Karpas-422 (cell line): ENCODE measurements at regions not wholly inside any gene's neighbourhood (a gene's known extent, or its start where the extent isn't known, plus 50 kb on each side); places are given as distances from the start of the nearest gene placed in this dataset.

Source experiments
- DNase-seq: peaks from one replicate; pipeline ENCODE4 v3.0.0-alpha.2; 2015
- H2AFZ ChIP-seq: fragments of 200-600 bp; sonication (generic); 2 replicates; pipeline ENCODE4 v1.6.1; 2014; ENCODE audit warnings: antibody characterized with exemption, low read length, mixed read lengths
- H3K27ac ChIP-seq: fragments of 200-600 bp; sonication (generic); 2 replicates; pipeline ENCODE4 v1.5.1; 2014; ENCODE audit warnings: mild to moderate bottlenecking, low read length, moderate library complexity
- H3K27me3 ChIP-seq: fragments of 200-600 bp; sonication (generic); 2 replicates; pipeline ENCODE4 v1.6.1; 2014; ENCODE audit warnings: low read length, mixed read lengths
- H3K36me3 ChIP-seq: fragments of 200-600 bp; sonication (generic); 2 replicates; pipeline ENCODE4 v1.6.1; 2014; ENCODE audit warnings: low read length, mixed read lengths; ENCODE audit not compliant: insufficient read depth
- H3K4me1 ChIP-seq: fragments of 200-600 bp; sonication (generic); 2 replicates; pipeline ENCODE4 v1.6.1; 2014; ENCODE audit warnings: mild to moderate bottlenecking, low read length, mixed read lengths
- H3K4me2 ChIP-seq: fragments of 200-600 bp; sonication (generic); 2 replicates; pipeline ENCODE4 v1.6.1; 2014; ENCODE audit warnings: low read length, low read depth, mild to moderate bottlenecking; ENCODE audit not compliant: poor library complexity, severe bottlenecking
- H3K4me3 ChIP-seq: fragments of 200-600 bp; sonication (generic); 2 replicates; pipeline ENCODE4 v1.5.1; 2014; ENCODE audit warnings: mild to moderate bottlenecking, antibody characterized with exemption, low read length, mixed read lengths
- H3K79me2 ChIP-seq: fragments of 200-600 bp; sonication (generic); 2 replicates; pipeline ENCODE4 v1.6.1; 2014; ENCODE audit warnings: mild to moderate bottlenecking, low read length, mixed read lengths
- H3K9ac ChIP-seq: fragments of 200-600 bp; sonication (generic); 2 replicates; pipeline ENCODE4 v1.6.0; 2014; ENCODE audit warnings: low read length
- H3K9me2 ChIP-seq: fragments of 200-600 bp; sonication (generic), shearing (Covaris generic); replicated peaks from 2 replicates; pipeline ENCODE4 v1.6.0; 2014; ENCODE audit warnings: mild to moderate bottlenecking, low read length, moderate library complexity; ENCODE audit not compliant: insufficient read depth
- H3K9me3 ChIP-seq: fragments of 300-700, 200-600 bp; sonication (generic); 2 replicates; pipeline ENCODE4 v1.6.1; 2014; ENCODE audit warnings: low read length, mixed read lengths
- H4K20me1 ChIP-seq: fragments of 200-600 bp; sonication (generic); 2 replicates; pipeline ENCODE4 v1.6.1; 2014; ENCODE audit warnings: mild to moderate bottlenecking, antibody characterized with exemption, low read length, low read depth; ENCODE audit not compliant: insufficient read depth

DNA sequence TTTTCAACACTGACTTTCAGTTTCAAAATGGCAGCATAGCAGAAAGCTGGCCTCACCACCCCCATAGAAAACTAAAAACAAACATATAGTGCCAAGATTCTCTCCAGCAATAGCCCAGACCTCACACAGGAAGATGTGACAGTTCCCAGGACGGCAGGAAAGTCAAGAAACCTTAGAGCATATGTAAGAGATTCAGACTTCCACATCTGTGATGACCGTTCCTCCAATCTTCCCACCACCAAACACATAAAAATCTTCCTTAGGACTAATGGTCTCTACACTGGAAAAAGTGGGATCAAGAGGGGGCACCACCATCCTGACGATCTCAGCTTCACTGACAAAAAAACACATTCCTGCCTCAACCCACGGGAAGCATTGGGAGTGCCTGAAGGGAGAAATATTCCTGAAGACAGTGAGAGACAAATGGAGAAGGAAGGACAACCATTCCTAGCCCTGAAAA lies 134.1 kb upstream of the CPXCR1 start:
- H3K4me1 ChIP-seq = no peaks in the 10 kb centered on the region
- H3K9ac ChIP-seq = no peak overlapping the region
- no peak for DNase-seq
- 0 out of 2 replicates have a peak, but pooled peaks cover 3% of the 10 kb centered on the region for H3K9me3 ChIP-seq
- no peaks in the 10 kb centered on the region for H3K9me2 ChIP-seq
- peak overlapping the region; percentile 1; the same call in 1 of the 2 replicates for H2AFZ ChIP-seq
- H3K27me3 ChIP-seq = no peaks in the 10 kb centered on the region
- no peak overlapping the region for H3K4me2 ChIP-seq
- no peaks in the 10 kb centered on the region for H4K20me1 ChIP-seq
- H3K4me3 ChIP-seq = no peak overlapping the region
- H3K36me3 ChIP-seq = no peaks in the 10 kb centered on the region
- H3K79me2 ChIP-seq = no peaks in the 10 kb centered on the region
- no peak overlapping the region for H3K27ac ChIP-seq

DNA sequence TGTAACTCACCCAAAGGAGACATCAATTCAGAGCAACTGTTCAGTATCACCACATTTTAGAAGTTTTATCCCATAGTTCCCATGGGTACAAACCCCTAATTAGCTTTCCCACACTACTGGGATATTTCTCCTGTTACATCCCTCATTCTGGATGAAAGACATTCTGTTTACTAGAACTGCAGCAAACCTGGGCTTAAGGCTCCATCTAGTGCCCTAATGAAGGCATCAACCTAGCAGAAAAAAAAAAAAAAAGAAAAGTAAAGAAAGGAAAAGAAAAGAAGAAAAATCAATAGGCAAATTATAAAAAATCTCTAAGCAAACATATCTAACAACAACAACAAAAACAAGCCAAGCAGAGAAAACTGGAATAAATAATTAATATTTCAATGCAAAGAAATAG lies 133.7 kb upstream of the CPXCR1 start:
- no peaks in the 10 kb centered on the region for H3K36me3 ChIP-seq
- H3K27me3 ChIP-seq = no peaks in the 10 kb centered on the region
- no peaks in the 10 kb centered on the region for H4K20me1 ChIP-seq
- H3K9me3 ChIP-seq = 0 out of 2 replicates have a peak, but pooled peaks cover 3% of the 10 kb centered on the region
- no peaks in the 10 kb centered on the region for H3K9me2 ChIP-seq
- peak; percentile 67 for DNase-seq
- no peak overlapping the region for H3K4me2 ChIP-seq
- no peaks in the 10 kb centered on the region for H3K79me2 ChIP-seq
- H2AFZ ChIP-seq = no peak overlapping the region
- H3K4me1 ChIP-seq = no peaks in the 10 kb centered on the region
- no peak overlapping the region for H3K4me3 ChIP-seq
- H3K27ac ChIP-seq = no peak overlapping the region
- H3K9ac ChIP-seq = no peak overlapping the region

DNA sequence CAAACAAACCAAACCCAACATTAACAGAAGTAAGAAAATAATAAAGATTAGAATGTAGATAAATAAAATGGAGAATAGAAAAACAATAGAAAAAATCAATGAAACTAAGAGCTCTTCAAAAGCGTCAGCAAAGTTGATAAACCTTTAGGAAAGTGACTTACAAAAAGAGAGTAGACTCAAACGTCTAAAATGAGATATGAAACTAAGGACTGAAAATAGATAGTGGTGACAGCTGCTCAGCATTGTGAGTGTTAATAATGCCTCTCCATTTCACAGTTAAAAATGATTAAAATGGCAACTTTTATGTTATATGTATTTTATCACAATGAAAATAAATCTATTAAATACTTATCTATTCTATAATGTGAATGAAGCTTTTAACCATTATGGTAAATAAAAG lies 125.7 kb upstream of the CPXCR1 start:
- Histone ChIP-seq H3K27ac (no peak overlapping the region), H3K4me2 (no peak overlapping the region), H4K20me1 (no peaks in the 10 kb centered on the region), H3K9me3 (no peaks in the 10 kb centered on the region; the same call in none of the 2 replicates), H3K36me3 (no peaks in the 10 kb centered on the region), H3K9ac (no peak overlapping the region), H3K4me3 (no peak overlapping the region), H3K4me1 (peaks cover 9% of the 10 kb centered on the region), H3K79me2 (no peaks in the 10 kb centered on the region), H2AFZ (no peak overlapping the region), H3K27me3 (no peaks in the 10 kb centered on the region), H3K9me2 (no peaks in the 10 kb centered on the region)
- no peak for DNase-seq

- Histone ChIP-seq H3K27ac (no peak overlapping the region), H3K9ac (no peak overlapping the region), H3K4me2 (no peak overlapping the region), H3K27me3 (no peaks in the 10 kb centered on the region), H3K79me2 (no peaks in the 10 kb centered on the region), H2AFZ (no peak overlapping the region), H3K9me3 (peaks cover 5% of the 10 kb centered on the region), H3K4me1 (peaks cover 5% of the 10 kb centered on the region), H3K36me3 (no peaks in the 10 kb centered on the region), H3K9me2 (no peaks in the 10 kb centered on the region), H4K20me1 (no peaks in the 10 kb centered on the region), H3K4me3 (no peak overlapping the region)
- DNase-seq = no peak
Measured at GRCh38 chrX:88655460-88655859, 91.6 kb upstream of the CPXCR1 start.

DNA sequence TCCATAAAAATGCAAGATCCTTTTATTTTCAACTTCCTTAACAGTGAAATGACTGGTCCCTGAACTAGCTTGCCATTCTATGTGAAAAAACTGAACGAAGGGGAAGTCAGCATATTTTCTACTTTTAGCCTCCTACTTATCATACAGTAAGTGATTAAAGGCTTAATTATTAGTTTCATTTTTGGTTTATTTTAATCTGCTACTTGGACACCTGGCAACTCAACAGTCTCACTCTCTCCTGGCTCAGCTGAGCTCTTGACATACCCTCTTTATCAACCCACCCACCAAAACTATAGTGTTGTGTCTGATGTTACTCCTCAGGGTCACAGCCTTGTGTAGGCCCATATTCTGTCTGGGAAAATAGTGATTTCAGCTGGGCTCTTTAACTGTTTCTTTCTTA lies 86.2 kb upstream of the CPXCR1 start:
- H3K9ac ChIP-seq = no peak overlapping the region

GRCh38 chrX:88672261-88672660 lies 74.8 kb upstream of the CPXCR1 start:
- Histone ChIP-seq H3K27ac (no peak overlapping the region), H3K4me1 (no peaks in the 10 kb centered on the region; the same call in 1 of the 2 replicates), H3K36me3 (no peaks in the 10 kb centered on the region), H3K27me3 (no peaks in the 10 kb centered on the region), H2AFZ (no peak overlapping the region), H3K9me3 (no peaks in the 10 kb centered on the region; the same call in 1 of the 2 replicates), H3K79me2 (no peaks in the 10 kb centered on the region), H3K9ac (no peak overlapping the region), H3K9me2 (no peaks in the 10 kb centered on the region), H3K4me3 (no peak overlapping the region), H4K20me1 (no peaks in the 10 kb centered on the region), H3K4me2 (no peak overlapping the region)
- no peak for DNase-seq

More for the DNA sequence above, 86.2 kb upstream of the CPXCR1 start:
- H2AFZ ChIP-seq = peak overlapping the region; percentile 51; the same call in 1 of the 2 replicates
- no peaks in the 10 kb centered on the region for H3K79me2 ChIP-seq
- peaks cover 5% of the 10 kb centered on the region for H3K9me3 ChIP-seq
- H4K20me1 ChIP-seq = no peaks in the 10 kb centered on the region
- no peaks in the 10 kb centered on the region for H3K36me3 ChIP-seq
- peak overlapping the region; percentile 72 for H3K27ac ChIP-seq
- H3K4me3 ChIP-seq = peak overlapping the region; percentile 13; the same call in 1 of the 2 replicates
- no peaks in the 10 kb centered on the region for H3K9me2 ChIP-seq
- peak overlapping the region; percentile 45 for H3K4me2 ChIP-seq
- H3K4me1 ChIP-seq = peaks cover 15% of the 10 kb centered on the region
- no peaks in the 10 kb centered on the region for H3K27me3 ChIP-seq
- DNase-seq = peak; percentile 55
